GM12865 (cell line): ENCODE measurements at regions not wholly inside any gene's neighbourhood (a gene's known extent, or its start where the extent isn't known, plus 50 kb on each side); places are given as distances from the start of the nearest gene placed in this dataset.
"Not testable (repeated sequence)": the region's sequence is repeated elsewhere in the genome, so short reads cannot be mapped to it uniquely, and the experiment has no call there.

Experiments
- DNase-seq: peaks from one replicate; pipeline ENCODE4 v3.0.0; 2010; ENCODE audit warnings: low read depth
- H3K4me3 ChIP-seq: 2 replicates; pipeline ENCODE4 v1.5.1; 2011; ENCODE audit warnings: mild to moderate bottlenecking, low read depth, low read length, control low read depth
- TF ChIP-seq, protein P1 (sequence below): IDR thresholded peaks from 2 replicates; pipeline ENCODE4 v1.5.1; 2011; ENCODE audit warnings: low read length, control low read depth, low read depth, inconsistent platforms; ENCODE audit not compliant: insufficient read depth; ENCODE audit errors: missing control alignments

DNA sequence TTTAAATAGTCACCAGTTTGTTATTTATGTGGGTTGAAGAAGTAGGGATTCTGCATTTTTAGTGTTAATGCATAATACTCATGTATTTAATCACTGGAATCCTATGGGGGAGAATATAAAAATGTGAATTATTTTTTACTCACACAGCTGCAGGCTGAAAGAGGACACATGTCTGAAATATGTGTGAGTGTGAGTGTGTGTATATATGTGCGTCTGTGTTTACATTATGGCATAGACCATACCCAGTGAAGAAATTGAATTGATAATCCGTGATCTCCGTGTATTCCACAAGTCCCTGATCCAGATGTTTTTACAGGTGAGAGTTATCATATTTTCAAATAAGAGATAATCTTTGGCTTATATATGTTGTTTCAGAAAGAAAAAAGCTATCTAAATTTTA lies 225.3 kb downstream of the ICOS start:
- H3K4me3 ChIP-seq, result no peak overlapping the region
- TF ChIP-seq, protein P1, sequence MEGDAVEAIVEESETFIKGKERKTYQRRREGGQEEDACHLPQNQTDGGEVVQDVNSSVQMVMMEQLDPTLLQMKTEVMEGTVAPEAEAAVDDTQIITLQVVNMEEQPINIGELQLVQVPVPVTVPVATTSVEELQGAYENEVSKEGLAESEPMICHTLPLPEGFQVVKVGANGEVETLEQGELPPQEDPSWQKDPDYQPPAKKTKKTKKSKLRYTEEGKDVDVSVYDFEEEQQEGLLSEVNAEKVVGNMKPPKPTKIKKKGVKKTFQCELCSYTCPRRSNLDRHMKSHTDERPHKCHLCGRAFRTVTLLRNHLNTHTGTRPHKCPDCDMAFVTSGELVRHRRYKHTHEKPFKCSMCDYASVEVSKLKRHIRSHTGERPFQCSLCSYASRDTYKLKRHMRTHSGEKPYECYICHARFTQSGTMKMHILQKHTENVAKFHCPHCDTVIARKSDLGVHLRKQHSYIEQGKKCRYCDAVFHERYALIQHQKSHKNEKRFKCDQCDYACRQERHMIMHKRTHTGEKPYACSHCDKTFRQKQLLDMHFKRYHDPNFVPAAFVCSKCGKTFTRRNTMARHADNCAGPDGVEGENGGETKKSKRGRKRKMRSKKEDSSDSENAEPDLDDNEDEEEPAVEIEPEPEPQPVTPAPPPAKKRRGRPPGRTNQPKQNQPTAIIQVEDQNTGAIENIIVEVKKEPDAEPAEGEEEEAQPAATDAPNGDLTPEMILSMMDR, result no peak
- DNase-seq, result no peak

DNA sequence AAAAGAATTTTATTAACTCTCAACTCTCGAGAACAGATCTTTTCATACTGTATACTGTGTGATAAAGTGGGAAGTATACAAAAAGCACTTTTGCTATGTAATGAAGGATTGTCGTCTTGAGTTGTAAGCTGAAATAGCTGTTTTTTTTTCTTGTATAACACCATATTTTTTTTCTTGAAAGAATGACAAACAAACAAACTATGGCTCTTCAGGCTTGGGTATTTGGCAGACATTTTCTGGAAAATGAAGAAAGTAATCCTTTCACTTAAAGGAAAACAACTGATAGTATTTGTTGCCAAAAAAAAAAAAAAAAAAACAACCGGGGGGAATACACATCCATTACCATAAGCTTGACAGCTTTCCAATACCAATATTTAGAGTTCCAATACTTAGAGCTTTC lies 230.4 kb downstream of the ICOS start:
- DNase-seq, result no peak
- TF ChIP-seq, protein P1, result no peak
- no peak overlapping the region for H3K4me3 ChIP-seq

DNA sequence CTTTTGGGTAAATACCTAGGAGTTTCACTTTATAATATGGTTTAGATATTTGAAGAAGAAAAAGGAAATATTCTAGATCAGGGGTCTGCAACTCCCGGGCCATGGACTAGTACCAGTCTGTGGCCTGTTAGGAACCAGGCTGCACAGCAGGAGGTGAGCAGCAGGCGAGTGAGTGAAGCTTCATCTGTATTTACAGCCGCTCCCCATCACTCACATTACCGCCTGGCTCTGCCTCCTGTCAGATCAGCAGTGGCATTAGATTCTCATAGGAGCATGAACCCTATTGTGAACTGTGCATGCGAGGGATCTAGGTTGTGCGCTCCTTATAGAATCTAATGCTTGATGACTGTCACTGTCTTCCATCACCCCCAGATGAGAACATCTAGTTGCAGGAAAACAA lies 231.1 kb downstream of the ICOS start:
- not testable (repeated sequence) for DNase-seq, H3K4me3 ChIP-seq

DNA sequence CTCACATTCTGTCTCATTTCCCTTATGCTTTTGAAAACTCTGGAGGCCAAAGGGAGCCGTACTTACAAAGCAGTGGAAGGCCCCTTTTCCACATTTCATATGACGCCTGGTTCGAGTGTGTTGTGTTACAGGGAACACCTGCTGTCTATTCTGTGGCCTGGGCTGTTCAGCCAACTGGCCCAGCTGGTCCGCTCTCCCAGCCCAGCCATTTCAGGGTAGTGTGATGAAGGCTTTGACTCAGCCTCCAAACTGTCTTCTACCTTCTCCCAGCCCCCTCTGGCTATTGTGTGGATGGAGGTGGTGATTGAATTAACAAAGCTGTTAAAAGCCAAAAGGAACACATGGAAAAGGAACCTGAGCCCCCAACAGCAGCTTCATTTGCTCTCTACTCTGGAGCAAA lies 233.8 kb downstream of the ICOS start:
- TF ChIP-seq, protein P1, result no peak
- no peak overlapping the region for H3K4me3 ChIP-seq
- no peak for DNase-seq

DNA sequence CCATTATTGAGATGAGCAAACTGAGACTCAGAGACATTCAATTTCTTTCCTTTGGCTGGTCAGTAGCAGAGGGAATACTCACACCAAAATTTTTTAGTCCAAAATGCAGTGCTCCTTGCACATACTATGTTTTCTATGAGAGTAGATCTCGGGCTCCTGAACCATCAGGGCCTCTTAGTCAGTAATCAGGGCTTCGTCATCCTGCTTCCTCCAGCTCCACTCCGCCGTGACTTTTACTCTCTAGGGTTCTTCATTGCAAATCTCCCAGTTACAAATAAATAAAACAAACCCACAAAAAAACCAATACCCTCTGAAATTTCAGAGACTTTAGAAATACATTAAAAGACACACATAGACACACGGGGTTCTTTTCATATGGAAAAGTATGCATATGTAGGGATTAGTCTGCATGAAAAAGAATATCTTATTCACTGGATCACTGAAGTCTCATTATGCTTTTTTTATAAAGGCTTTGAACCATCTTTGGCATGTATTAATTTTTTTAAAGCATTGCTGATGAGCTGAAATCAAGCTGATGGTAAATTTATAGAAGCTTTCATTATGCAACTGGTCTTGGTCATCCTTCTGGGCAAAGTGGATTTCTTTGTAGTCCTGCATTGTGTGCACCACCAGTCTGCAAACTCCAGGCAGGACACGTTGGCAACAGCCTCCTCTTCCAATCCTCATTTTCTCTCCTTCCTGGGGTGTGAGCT lies 235.0 kb downstream of the ICOS start:
- H3K4me3 ChIP-seq, result no peak overlapping the region
- TF ChIP-seq, protein P1, result no peak
- DNase-seq, result no peak

DNA sequence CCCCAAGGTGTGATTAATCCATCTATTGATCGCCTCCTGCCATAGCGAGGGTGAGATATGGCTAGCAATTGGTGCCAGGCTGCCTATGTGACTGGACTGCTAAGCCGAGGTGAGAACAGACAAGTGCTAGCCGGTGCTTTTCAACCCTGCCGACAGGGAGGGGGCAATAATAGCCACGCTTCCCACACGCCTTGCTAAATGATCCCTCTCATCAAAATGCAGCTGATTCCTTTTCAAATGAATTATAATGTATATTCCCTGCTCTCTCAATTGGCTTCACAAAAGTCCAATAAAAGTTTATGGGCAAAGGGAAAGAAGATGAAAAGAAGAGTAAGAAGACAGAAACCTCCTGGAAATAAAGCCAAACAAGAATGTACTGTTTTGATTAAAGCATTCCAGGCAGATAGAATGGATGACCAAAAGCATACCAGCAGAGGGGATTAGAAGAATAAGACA lies 235.6 kb downstream of the ICOS start:
- H3K4me3 ChIP-seq, result no peak overlapping the region
- TF ChIP-seq, protein P1, result no peak
- DNase-seq, result no peak

DNA sequence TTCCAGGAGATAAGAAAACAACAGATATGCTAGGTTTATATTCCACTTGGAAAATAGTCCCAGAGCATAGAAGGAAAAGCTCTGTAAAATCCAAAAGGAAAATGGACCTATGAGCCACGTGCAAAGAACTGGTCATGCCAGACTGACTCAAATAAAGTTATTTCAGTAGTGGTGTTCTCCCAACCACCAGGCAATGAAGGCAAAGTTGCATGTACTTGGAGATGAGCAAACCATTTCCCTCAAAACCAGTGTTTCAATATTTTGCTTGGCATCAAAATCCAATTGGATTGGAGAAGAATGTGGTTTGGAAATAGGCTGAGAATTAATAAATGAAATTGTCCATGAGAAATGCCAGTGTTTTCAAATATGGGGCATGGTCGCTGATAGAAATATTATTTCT lies 237.5 kb downstream of the ICOS start:
- no peak overlapping the region for H3K4me3 ChIP-seq
- DNase-seq, result no peak
- TF ChIP-seq, protein P1, result no peak
